Activated T-cell treated with anti-CD3 and anti-CD28 coated beads for 1 hour (primary cell): ENCODE measurements at regions not wholly inside any gene's neighbourhood (a gene's known extent, or its start where the extent isn't known, plus 50 kb on each side); places are given as distances from the start of the nearest gene placed in this dataset.
"Not testable (repeated sequence)": the region's sequence is repeated elsewhere in the genome, so short reads cannot be mapped to it uniquely, and the experiment has no call there.

ENCODE experiments used
- DNase-seq: peaks from one replicate; pipeline ENCODE4 v3.0.0-alpha.2; 2020; ENCODE audit warnings: low read depth

GRCh38 chr5:89724379-89725095 is 685.0 kb downstream of the CETN3 start:
- no peak for DNase-seq

- no peak for DNase-seq
Measured at GRCh38 chr5:89723907-89724306, 685.6 kb downstream of the CETN3 start.

DNA sequence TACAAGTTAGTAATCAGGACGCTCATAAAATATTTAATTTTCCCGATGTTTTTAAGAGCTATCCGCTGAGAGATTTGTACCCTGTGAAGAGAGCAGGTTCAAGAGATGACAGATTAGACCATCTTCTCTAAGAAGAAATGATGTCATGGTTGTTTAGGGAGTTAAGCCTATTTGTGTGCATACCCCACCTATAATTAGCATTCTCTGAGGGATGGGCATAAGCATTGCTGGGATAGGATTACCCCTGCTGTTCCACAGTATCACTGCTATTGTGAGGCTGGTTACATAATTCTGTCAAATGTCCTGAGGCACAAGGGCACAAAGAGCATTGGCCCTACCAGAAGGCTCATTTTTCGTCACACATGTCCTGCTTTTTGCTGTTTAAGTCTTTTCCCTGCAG is 687.0 kb downstream of the CETN3 start:
- DNase-seq: no peak

GRCh38 chr5:89721931-89722330 is 687.6 kb downstream of the CETN3 start:
- no peak for DNase-seq

DNA sequence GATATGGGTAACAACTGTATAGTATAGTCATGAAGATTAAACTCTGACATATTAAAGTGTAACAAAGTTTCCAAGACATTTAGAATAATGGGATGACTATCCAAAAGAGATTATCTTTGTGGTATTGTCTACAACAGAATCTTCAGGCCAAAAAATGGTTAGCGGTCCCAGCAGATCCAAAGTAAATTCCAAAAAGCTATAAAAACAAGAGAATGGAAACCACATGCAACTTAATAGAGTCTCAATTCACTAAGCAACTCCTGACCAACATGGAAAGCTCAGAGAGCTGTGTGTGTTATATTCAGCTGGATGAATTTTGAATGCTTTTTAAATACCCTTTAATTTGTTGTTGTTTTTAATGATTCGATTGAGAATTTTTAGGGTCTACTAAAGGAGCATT is 688.2 kb downstream of the CETN3 start:
- DNase-seq: no peak

GRCh38 chr5:89712134-89712700 is 697.3 kb downstream of the CETN3 start:
- no peak for DNase-seq

DNA sequence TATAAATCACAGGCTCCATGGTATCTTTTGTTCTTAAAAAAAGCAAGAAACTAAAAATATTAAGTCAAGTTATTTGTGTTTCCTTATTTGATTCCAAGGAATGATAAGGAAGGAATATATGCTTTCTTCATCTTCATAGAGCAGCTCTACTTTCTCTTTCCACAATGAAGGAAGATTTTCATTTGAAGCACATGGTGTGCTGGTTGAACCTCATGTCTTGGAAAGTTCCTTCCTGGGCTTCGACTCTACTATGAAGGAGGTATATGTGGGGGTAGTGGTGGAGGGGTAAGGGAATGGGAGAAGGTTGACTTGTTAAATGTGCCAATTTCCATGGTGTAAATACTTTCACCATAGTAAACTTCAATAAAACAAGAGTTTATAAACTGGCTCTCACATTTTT is 698.0 kb downstream of the CETN3 start:
- DNase-seq: no peak

- DNase-seq: no peak
Measured at GRCh38 chr5:89710006-89710405, 699.5 kb downstream of the CETN3 start.

DNA sequence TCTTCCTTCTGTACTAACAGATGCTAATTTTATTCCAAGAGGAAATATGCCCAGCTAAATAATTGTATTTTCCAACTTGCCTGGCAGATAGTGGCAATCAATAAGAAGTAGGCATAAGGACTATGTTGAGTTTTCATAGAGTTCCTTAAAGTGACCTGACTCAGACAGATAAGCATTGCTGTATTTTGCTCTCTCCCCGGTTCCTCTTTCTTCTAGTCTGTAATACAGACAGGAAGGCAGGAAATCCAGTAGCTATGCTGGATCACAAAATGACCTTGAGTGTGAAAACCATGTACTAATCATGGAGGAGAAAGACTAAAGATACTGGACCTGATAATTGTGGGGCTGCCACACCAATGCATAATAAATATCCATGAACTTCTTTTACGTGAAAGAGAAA is 701.7 kb downstream of the CETN3 start:
- no peak for DNase-seq

DNA sequence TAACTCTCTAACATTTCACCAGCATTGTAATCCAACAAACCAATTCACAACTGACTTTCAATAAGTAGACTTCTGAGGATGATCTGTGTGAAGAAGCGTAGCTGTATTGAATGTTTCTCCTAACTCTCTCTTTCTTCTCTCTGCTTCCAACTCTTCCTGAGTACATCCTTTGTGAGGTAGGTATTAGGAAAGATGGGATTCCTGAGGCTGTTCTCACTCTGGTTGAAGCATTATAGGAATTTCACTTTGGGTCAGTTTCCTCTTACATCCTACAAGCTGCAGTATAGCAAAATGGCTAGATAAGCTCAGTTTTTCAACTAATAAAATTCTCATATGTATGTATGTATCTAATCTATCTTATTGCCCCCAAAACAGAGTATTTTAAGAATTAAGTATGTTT is 702.8 kb downstream of the CETN3 start:
- no peak for DNase-seq

- no peak for DNase-seq
Measured at GRCh38 chr5:89703817-89704216, 705.7 kb downstream of the CETN3 start.

- no peak for DNase-seq
Measured at GRCh38 chr5:89698028-89698427, 711.5 kb downstream of the CETN3 start.

DNA sequence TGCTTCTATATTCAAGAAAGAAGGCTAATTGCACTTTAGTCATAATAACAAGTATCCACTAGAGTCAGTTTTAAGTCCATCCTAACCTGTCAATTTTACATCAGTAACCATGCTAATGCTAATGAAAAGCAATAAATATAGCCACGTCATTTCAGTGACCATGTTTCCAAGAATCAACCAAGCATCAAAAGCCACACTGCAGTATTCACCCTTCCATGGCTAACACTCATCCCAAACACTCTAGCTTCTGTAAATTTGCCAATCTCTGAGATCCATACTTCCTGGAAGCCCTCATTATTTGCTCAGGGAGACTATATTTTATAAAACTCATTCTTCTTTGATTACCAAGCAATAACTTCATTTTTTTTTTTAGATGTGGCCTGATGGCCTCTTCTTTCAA is 712.0 kb downstream of the CETN3 start:
- DNase-seq: no peak

- DNase-seq: no peak
Measured at GRCh38 chr5:89695371-89695770, 714.2 kb downstream of the CETN3 start.

DNA sequence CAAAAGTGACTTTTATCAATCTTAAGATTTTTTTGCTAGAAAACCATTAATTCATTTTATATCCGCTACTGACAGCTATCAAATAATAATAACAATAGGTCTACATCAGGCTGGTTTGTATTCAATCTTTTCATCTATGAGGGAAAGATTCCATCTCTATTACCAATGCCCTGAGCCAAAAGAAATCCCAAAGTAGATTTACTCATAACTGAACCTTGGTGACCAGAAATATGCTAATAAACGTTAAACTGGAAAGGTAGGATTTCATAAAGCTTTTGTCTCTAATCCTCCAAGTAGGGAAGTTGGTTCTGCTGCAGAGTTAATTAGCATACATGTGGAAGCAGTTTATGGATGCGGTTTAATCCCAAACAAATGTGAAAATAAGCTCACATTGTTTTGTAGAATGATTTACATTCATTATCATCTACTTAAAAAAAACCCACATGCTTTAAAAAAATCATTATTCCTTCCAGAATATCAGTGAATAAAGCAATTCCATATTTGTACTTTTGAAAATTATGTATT is 715.5 kb downstream of the CETN3 start:
- no peak for DNase-seq

- DNase-seq: no peak
Measured at GRCh38 chr5:89690331-89690730, 719.2 kb downstream of the CETN3 start.

- no peak for DNase-seq
Measured at GRCh38 chr5:89686081-89686765, 723.3 kb downstream of the CETN3 start.

DNA sequence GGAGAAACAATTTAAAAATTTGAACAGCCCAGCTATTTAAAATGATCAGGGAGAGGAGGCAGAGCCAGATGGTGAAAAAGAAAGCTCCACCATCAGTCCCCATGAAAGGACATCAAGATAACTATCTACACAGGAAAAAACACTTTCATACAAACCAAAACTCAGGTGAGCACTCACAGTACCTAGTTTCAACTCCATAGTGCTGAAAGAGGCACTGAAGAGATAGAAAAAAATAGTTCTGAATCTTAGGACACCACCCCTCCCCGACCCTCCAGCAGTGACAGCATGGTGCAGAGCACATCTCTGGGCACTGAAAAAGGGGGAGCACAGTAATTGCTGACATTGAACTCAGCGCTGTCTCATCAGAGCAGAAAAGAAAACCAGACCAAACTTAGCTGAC is 732.9 kb downstream of the CETN3 start:
- no peak for DNase-seq

GRCh38 chr5:89673019-89673418 is 736.5 kb downstream of the CETN3 start:
- no peak for DNase-seq

- no peak for DNase-seq
Measured at GRCh38 chr5:89668821-89669220, 740.7 kb downstream of the CETN3 start.

- DNase-seq: no peak
Measured at GRCh38 chr5:89662499-89662898, 747.1 kb downstream of the CETN3 start.

GRCh38 chr5:89638871-89639270 is 755.9 kb upstream of the MEF2C start:
- no peak for DNase-seq

GRCh38 chr5:89634176-89634575 is 751.2 kb upstream of the MEF2C start:
- DNase-seq: not testable (repeated sequence)
